Esophagus muscularis mucosa (tissue), 4 donors: ENCODE measurements at regions not wholly inside any gene's neighbourhood (a gene's known extent, or its start where the extent isn't known, plus 50 kb on each side); places are given as distances from the start of the nearest gene placed in this dataset.

ENCODE experiments used
- DNase-seq: peaks from one replicate; pipeline ENCODE4 v3.0.0-alpha.2; 2017; ENCODE audit errors: extremely low spot score
- H3K27ac ChIP-seq, 4 donors: fragments of 200-600 bp; sonication (generic); replicated peaks in 1 of 4; 1 replicate in 3 of 4; 2 replicates in 1 of 4; pipeline ENCODE4 v1.5.1; 2016 to 2019; ENCODE audit warnings: mild to moderate bottlenecking in 1 of 4
- H3K27me3 ChIP-seq, 4 donors: fragments of 200-600 bp; sonication (generic); one replicate each; pipeline versions ENCODE4 v1.5.1 to v1.6.0; 2016 to 2019
- H3K36me3 ChIP-seq, 4 donors: fragments of 200-600 bp; sonication (generic); one replicate each; pipeline ENCODE4 v1.5.1; 2016 to 2019
- H3K4me1 ChIP-seq, 4 donors: fragments of 200-600 bp; sonication (generic); one replicate each; pipeline ENCODE4 v1.5.1; 2016 to 2019
- H3K4me3 ChIP-seq, 4 donors: fragments of 200-600 bp; sonication (generic); 1 replicate in 2 of 4; 2 replicates in 2 of 4; pipeline ENCODE4 v1.5.1; 2016 to 2019; ENCODE audit warnings: mild to moderate bottlenecking in 4 of 4, moderate library complexity in 1 of 4
- H3K9me3 ChIP-seq, 4 donors: fragments of 200-600 bp; sonication (generic); 1 replicate in 3 of 4; 2 replicates in 1 of 4; pipeline ENCODE4 v1.5.1; 2016 to 2019
- EP300 ChIP-seq: sonication (generic); formaldehyde crosslinking; IDR thresholded peaks from one replicate; pipeline ENCODE4 v1.6.1; 2017; ENCODE audit warnings: antibody characterized with exemption
- POLR2A ChIP-seq: fragments of 450-650 bp; IDR thresholded peaks from one replicate; pipeline ENCODE4 v1.6.1; 2017; ENCODE audit warnings: antibody characterized with exemption, moderate library complexity, mild to moderate bottlenecking, low read depth
- POLR2AphosphoS5 ChIP-seq, 2 donors: sonication (generic); formaldehyde crosslinking; IDR thresholded peaks; one replicate each; pipeline ENCODE4 v1.6.1; 2017; ENCODE audit warnings: antibody characterized with exemption in 2 of 2
- WGBS: methylation state at CpG from one replicate; pipeline ENCODE4 v1.1.5; 2018; 5-methylcytosine and 5-hydroxymethylcytosine counted together
- intact Hi-C: fragments of 100-400 bp; cut with DNase I; formaldehyde crosslinking; loops from one replicate; pipeline ENCODE4 v1.15.1; 2023
- TF ChIP-seq, protein P1 (sequence below), 3 experiments: fragments of 200-600 bp in 2 of 3; fragments of 450-650 bp in 1 of 3; sonication (generic) in 2 of 3; IDR thresholded peaks; one replicate each; pipeline ENCODE4 v1.5.1; 2017 to 2019; ENCODE audit warnings: antibody characterized with exemption in 3 of 3, mild to moderate bottlenecking in 2 of 3, moderate library complexity in 1 of 3

DNA sequence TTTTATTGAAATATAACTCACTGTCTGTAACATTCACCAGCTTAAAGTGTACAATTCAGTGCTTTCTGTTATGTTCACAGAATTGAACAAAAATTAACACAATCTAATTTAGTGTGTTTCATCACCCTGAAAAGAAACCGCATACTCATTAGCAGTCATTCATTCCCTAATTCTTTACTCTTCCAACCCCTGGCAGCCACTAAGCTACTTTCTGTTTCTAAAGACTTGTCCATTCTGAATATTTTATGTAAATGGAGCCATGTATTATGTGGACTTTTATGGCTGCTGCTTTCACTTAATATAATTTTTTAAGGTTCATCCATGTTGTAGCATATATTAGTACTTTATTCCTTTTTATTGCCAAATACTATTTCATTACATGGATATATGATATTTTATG is 94.7 kb upstream of the ATP8A1 start:
- no peak for TF ChIP-seq POLR2A
- no peak for TF ChIP-seq EP300
- TF ChIP-seq POLR2AphosphoS5 (IDR thresholded peaks at IDR 0.05): no peak
- 84% methylated on average over 1 of the region's 1 CpG for WGBS
- H3K4me1 ChIP-seq: no peaks in the 10 kb centered on the region
- H3K4me3 ChIP-seq: no peak overlapping the region
- H3K27me3 ChIP-seq: no peaks in the 10 kb centered on the region
- no peaks in the 10 kb centered on the region for H3K36me3 ChIP-seq
- no peak overlapping the region for H3K27ac ChIP-seq
- DNase-seq: no peak
- intact Hi-C loops: loop anchor here (10.0 kb wide), 1 partner anchor 187 kb away; no protein-coding TSS in a partner anchor
- no peaks in the 10 kb centered on the region for H3K9me3 ChIP-seq

DNA sequence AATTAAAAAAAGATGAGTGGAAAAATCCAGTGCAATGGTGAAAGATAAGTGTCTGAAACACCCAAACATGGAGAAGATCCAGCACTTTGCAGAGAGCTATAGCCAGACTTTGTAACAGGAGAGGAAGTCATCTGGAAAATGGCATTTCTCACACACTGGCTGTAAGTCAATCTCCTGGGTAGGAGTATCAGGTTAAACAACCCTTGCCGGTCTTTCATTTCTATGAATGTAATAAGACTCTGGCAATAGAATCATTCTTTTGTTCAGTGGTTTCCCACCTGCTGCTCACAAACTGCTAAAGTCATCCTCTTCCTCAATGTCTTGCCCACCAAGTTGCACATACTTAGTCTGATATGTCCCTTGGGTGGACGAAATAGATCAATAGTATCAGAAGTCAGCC is 94.0 kb upstream of the ATP8A1 start:
- 51% methylated on average over 2 of the region's 2 CpGs for WGBS
- H3K36me3 ChIP-seq: no peaks in the 10 kb centered on the region
- H3K27me3 ChIP-seq: no peaks in the 10 kb centered on the region
- intact Hi-C loops: loop anchor here (10.0 kb wide), 1 partner anchor 186 kb away; no protein-coding TSS in a partner anchor
- no peaks in the 10 kb centered on the region for H3K9me3 ChIP-seq
- no peak overlapping the region for H3K27ac ChIP-seq
- no peak overlapping the region for H3K4me3 ChIP-seq
- H3K4me1 ChIP-seq: no peaks in the 10 kb centered on the region
- TF ChIP-seq POLR2AphosphoS5 (IDR thresholded peaks at IDR 0.05): no peak
- TF ChIP-seq EP300: no peak
- TF ChIP-seq, protein P1, sequence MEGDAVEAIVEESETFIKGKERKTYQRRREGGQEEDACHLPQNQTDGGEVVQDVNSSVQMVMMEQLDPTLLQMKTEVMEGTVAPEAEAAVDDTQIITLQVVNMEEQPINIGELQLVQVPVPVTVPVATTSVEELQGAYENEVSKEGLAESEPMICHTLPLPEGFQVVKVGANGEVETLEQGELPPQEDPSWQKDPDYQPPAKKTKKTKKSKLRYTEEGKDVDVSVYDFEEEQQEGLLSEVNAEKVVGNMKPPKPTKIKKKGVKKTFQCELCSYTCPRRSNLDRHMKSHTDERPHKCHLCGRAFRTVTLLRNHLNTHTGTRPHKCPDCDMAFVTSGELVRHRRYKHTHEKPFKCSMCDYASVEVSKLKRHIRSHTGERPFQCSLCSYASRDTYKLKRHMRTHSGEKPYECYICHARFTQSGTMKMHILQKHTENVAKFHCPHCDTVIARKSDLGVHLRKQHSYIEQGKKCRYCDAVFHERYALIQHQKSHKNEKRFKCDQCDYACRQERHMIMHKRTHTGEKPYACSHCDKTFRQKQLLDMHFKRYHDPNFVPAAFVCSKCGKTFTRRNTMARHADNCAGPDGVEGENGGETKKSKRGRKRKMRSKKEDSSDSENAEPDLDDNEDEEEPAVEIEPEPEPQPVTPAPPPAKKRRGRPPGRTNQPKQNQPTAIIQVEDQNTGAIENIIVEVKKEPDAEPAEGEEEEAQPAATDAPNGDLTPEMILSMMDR (IDR thresholded peaks at IDR 0.05): no peak
- TF ChIP-seq POLR2A: no peak
- DNase-seq: no peak

DNA sequence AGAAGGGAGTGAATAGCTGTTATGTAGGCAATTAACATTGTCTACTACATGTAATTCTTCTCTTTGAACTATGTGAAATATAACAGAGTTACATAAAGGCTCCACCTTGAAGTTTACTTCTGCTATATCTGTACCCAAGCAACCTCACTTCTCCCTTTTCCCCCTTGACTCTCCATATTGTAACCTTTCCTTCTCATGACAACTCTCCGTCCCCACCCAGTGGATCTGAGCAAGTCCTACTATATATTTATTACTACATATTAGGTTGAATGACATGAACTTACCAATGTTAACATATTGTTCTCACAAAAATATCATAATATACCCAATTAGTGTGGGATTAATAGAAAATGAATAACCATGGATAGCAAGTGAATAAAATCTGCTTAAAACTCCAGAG is 93.2 kb upstream of the ATP8A1 start:
- no peaks in the 10 kb centered on the region for H3K36me3 ChIP-seq
- 68% methylated on average over 1 of the region's 1 CpG for WGBS
- TF ChIP-seq, protein P1 (IDR thresholded peaks at IDR 0.05): peak in 1 of 3 experiments; percentile 14
- TF ChIP-seq POLR2AphosphoS5 (IDR thresholded peaks at IDR 0.05): no peak
- no peak overlapping the region for H3K27ac ChIP-seq
- DNase-seq: no peak
- H3K27me3 ChIP-seq: no peaks in the 10 kb centered on the region
- H3K4me1 ChIP-seq: no peaks in the 10 kb centered on the region
- H3K9me3 ChIP-seq: no peaks in the 10 kb centered on the region
- intact Hi-C loops: loop anchor here (10.0 kb wide), 1 partner anchor 185 kb away; no protein-coding TSS in a partner anchor
- H3K4me3 ChIP-seq: no peak overlapping the region

DNA sequence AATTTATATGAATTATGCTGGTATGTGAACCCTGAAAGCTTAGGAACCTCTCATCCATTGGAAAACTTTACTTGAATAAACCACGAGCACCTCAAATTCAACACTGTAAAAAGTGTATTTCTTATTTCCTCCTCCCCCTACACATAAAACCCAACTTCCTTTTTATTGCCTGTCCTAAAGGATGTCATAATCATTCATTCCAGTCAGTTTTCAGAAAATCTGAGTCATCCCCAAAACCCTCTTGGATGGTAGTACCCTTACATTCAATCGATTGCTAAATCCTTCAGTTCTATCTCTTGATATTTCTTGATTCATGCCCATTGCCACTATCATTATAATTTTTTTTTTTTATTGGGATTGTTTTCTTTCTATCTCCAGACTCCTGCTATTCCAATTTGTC is 91.1 kb upstream of the ATP8A1 start:
- 86% methylated on average over 2 of the region's 2 CpGs for WGBS

DNA sequence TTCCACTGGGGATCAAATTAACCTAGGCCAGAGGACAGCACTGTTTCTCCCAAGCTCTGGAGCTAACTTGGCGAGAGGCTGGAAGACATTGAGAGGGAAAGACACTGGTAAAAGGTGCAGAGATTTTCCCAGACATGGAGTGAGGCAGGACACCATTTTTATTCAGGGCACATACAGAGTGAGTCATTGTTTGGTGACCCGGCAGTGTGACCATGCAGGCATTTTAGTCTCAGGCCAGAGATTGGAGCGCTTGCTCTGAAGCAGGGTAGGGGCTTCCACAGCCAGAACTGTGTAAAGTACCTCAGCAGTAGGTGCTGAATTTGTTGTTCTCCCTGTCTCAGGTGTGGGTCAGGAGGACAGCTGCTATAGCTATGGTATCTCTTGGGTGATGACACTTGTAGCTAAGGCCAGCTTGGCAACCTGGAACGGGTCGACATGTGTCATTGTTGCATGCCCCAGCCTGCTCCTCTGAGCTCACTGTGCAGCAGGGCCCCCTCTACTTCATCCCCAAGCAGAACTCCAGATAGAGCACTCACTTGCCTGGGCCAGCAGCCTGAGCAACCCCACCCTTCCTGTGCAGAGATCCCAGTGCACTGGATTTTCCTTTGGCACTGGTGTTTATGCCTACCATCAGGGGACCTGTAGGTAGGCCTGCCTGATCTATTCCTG is 79.8 kb upstream of the ATP8A1 start:
- TF ChIP-seq EP300: no peak
- Histone ChIP-seq H3K9me3 (peaks cover 0 to 5% (median 2%) of the 10 kb centered on the region in 4 donors), H3K36me3 (no peaks in the 10 kb centered on the region), H3K4me1 (no peaks in the 10 kb centered on the region), H3K27me3 (no peaks in the 10 kb centered on the region), H3K4me3 (no peak overlapping the region), H3K27ac (no peak overlapping the region)
- intact Hi-C loops: no loop called here
- WGBS: 100% methylated on average over 3 of the region's 5 CpGs
- no peak for DNase-seq

More for the DNA sequence above, 91.1 kb upstream of the ATP8A1 start:
- no peak overlapping the region for H3K27ac ChIP-seq
- H3K9me3 ChIP-seq: no peaks in the 10 kb centered on the region
- H3K4me1 ChIP-seq: no peaks in the 10 kb centered on the region
- H3K36me3 ChIP-seq: no peaks in the 10 kb centered on the region
- no peaks in the 10 kb centered on the region for H3K27me3 ChIP-seq
- TF ChIP-seq POLR2AphosphoS5 (IDR thresholded peaks at IDR 0.05) (no peak), EP300 (no peak), POLR2A (no peak)
- TF ChIP-seq, protein P1 (IDR thresholded peaks at IDR 0.05): no peak
- no peak for DNase-seq
- intact Hi-C loops: no loop called here
- no peak overlapping the region for H3K4me3 ChIP-seq

DNA sequence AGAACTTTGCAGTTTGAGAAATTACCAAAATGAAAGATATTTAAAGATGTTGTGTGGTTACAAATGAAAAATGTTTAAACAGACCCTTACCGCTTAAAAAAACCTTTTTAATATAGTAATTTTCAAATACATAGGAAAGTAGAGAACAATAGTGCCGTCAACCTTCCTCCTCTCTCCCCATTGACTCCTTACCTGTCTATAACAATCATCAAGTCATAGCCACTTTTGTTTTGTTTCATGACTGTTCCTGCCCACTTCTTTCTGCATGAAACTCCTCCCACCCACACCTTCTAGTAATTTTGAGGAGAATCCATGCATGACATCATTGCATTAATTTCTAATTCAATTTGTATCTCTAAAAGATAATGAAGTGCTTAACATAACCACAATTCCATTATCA is 76.5 kb upstream of the ATP8A1 start:
- TF ChIP-seq POLR2A (no peak), POLR2AphosphoS5 (IDR thresholded peaks at IDR 0.05) (no peak), EP300 (no peak)
- TF ChIP-seq, protein P1 (IDR thresholded peaks at IDR 0.05): no peak
- no peaks in the 10 kb centered on the region for H3K27me3 ChIP-seq
- intact Hi-C loops: no loop called here
- H3K9me3 ChIP-seq: no peaks in the 10 kb centered on the region
- H3K4me3 ChIP-seq: no peak overlapping the region
- no peak overlapping the region for H3K27ac ChIP-seq
- no peak for DNase-seq
- H3K4me1 ChIP-seq: no peaks in the 10 kb centered on the region
- 78% methylated on average over 2 of the region's 2 CpGs for WGBS
- H3K36me3 ChIP-seq: no peaks in the 10 kb centered on the region
